MM.1S (cell line): ENCODE measurements at regions not wholly inside any gene's neighbourhood (a gene's known extent, or its start where the extent isn't known, plus 50 kb on each side); places are given as distances from the start of the nearest gene placed in this dataset.

Experiments
- CTCF ChIP-seq: fragments of 300-600 bp; sonication (generic); IDR thresholded peaks from 2 replicates; pipeline ENCODE4 v1.5.1; 2016; ENCODE audit warnings: antibody characterized with exemption, low read length, mixed read lengths
- EZH2 ChIP-seq: fragments of 300-600 bp; sonication (generic); optimal IDR thresholded peaks from 2 replicates; pipeline ENCODE3; 2017; ENCODE audit warnings: low read depth, mild to moderate bottlenecking, antibody characterized with exemption, low read length, mixed read lengths

- no peak for TF ChIP-seq EZH2
- TF ChIP-seq CTCF, result no peak
Measured at GRCh38 chr14:106789318-106789717, 1262.9 kb downstream of the TMEM121 start.
